HG03521 (cell line): ENCODE measurements at regions not wholly inside any gene's neighbourhood (a gene's known extent, or its start where the extent isn't known, plus 50 kb on each side); places are given as distances from the start of the nearest gene placed in this dataset.

Experiments
- ATAC-seq: cut with Tn5 transposase; IDR thresholded peaks from one replicate; pipeline ENCODE4 v1.9.1; 2021; ENCODE audit warnings: mild to moderate bottlenecking, moderate library complexity; ENCODE audit not compliant: unreplicated experiment

- ATAC-seq, result no peak
Observed at GRCh38 chr3:59167756-59168155, 117.9 kb upstream of the CFAP20DC start.

GRCh38 chr3:59163953-59164352 lies 114.1 kb upstream of the CFAP20DC start:
- ATAC-seq, result no peak

GRCh38 chr3:59161048-59161447 lies 111.2 kb upstream of the CFAP20DC start:
- no peak for ATAC-seq

- no peak for ATAC-seq
Observed at GRCh38 chr3:59160133-59160746, 110.4 kb upstream of the CFAP20DC start.

GRCh38 chr3:59153648-59154047 lies 103.8 kb upstream of the CFAP20DC start:
- no peak for ATAC-seq

- no peak for ATAC-seq
Observed at GRCh38 chr3:59152943-59153342, 103.1 kb upstream of the CFAP20DC start.

GRCh38 chr3:59150039-59150438 lies 100.2 kb upstream of the CFAP20DC start:
- no peak for ATAC-seq

- no peak for ATAC-seq
Observed at GRCh38 chr3:59149166-59149565, 99.3 kb upstream of the CFAP20DC start.

- ATAC-seq, result no peak
Observed at GRCh38 chr3:59143447-59143846, 93.6 kb upstream of the CFAP20DC start.

GRCh38 chr3:59142556-59142955 lies 92.7 kb upstream of the CFAP20DC start:
- ATAC-seq, result no peak

GRCh38 chr3:59138966-59139365 lies 89.1 kb upstream of the CFAP20DC start:
- no peak for ATAC-seq

GRCh38 chr3:59137415-59137814 lies 87.6 kb upstream of the CFAP20DC start:
- no peak for ATAC-seq

GRCh38 chr3:59136081-59136480 lies 86.3 kb upstream of the CFAP20DC start:
- ATAC-seq, result no peak

GRCh38 chr3:59135096-59135495 lies 85.3 kb upstream of the CFAP20DC start:
- ATAC-seq, result no peak

- ATAC-seq, result no peak
Observed at GRCh38 chr3:59133311-59133710, 83.5 kb upstream of the CFAP20DC start.

GRCh38 chr3:59131016-59131766 lies 81.4 kb upstream of the CFAP20DC start:
- no peak for ATAC-seq

- ATAC-seq, result no peak
Observed at GRCh38 chr3:59128685-59129084, 78.9 kb upstream of the CFAP20DC start.

- no peak for ATAC-seq
Observed at GRCh38 chr3:59127071-59127470, 77.2 kb upstream of the CFAP20DC start.

- no peak for ATAC-seq
Observed at GRCh38 chr3:59126446-59126845, 76.6 kb upstream of the CFAP20DC start.

GRCh38 chr3:59121346-59122144 lies 71.7 kb upstream of the CFAP20DC start:
- ATAC-seq, result no peak

- no peak for ATAC-seq
Observed at GRCh38 chr3:59118928-59119327, 69.1 kb upstream of the CFAP20DC start.

- ATAC-seq, result no peak
Observed at GRCh38 chr3:59117396-59117795, 67.6 kb upstream of the CFAP20DC start.
